Skeletal muscle cell (primary cell): ENCODE measurements at regions not wholly inside any gene's neighbourhood (a gene's known extent, or its start where the extent isn't known, plus 50 kb on each side); places are given as distances from the start of the nearest gene placed in this dataset.

Source experiments
- DNase-seq: peaks from one replicate; pipeline ENCODE4 v3.0.0-alpha.2; 2010; ENCODE audit warnings: low read depth
- H3K4me3 ChIP-seq: 2 replicates; pipeline ENCODE4 v1.5.1; 2011; ENCODE audit warnings: low read depth, mild to moderate bottlenecking, control low read depth, low read length, moderate library complexity

DNA sequence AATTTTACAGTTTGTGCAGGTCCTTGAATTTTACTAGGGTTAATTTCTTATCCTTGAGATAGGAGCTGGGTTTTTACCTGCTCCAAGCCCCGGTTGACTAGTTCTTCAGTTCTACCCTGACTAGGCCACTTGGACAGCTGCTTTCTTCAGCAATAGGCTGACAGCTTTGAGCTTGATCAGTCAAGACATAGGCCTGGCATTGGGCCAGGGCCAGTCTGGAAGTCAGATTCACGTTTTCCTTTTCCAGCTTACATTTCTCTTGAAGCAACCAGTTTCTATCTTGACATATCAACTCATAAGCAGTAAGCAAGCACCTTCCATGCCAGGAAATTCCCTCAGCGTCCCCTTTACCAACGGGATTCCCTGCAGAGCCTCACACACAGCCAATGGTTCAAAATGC lies 63.7 kb upstream of the AJAP1 start:
- H3K4me3 ChIP-seq = no peak overlapping the region
- DNase-seq = no peak

DNA sequence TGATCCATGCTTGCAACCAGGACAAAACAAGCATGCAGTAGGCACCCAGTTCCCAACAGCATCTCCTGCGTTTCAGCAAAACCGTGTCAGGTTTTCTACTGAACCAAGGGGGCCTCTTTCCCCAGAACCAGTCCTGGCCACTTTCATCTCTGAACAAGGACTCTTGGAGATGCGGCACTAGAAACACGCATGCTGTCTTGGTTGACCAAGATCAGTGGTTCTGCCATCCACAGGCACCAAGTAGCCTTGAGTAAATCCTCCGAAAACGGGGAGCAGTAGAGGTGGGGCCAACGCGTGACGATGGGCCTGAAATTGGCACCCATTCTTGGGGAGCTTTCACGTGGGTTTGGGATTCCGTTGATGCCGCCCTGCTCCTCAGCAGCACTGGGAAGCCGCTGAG lies 62.5 kb upstream of the AJAP1 start:
- no peak overlapping the region for H3K4me3 ChIP-seq
- no peak for DNase-seq

DNA sequence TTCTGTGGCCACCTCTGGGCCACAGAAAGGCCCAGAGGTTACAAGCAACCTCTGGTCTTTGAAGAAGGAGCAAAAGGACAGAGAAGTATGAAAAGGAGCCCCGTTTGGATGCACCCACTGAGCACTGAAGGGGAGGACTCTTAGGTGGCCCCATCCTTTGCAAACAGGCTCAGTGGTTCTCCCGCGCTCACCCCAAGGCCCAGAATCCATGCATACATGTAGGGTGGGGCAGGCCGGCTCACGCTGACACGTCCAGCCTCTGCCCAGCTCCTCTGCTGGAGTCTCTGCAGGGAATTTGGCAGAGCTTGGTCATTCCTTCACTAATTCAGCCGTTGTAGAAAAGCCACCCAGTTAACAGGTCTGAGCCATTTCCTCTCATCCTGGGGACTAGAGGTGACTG lies 61.3 kb upstream of the AJAP1 start:
- H3K4me3 ChIP-seq = no peak overlapping the region
- no peak for DNase-seq

DNA sequence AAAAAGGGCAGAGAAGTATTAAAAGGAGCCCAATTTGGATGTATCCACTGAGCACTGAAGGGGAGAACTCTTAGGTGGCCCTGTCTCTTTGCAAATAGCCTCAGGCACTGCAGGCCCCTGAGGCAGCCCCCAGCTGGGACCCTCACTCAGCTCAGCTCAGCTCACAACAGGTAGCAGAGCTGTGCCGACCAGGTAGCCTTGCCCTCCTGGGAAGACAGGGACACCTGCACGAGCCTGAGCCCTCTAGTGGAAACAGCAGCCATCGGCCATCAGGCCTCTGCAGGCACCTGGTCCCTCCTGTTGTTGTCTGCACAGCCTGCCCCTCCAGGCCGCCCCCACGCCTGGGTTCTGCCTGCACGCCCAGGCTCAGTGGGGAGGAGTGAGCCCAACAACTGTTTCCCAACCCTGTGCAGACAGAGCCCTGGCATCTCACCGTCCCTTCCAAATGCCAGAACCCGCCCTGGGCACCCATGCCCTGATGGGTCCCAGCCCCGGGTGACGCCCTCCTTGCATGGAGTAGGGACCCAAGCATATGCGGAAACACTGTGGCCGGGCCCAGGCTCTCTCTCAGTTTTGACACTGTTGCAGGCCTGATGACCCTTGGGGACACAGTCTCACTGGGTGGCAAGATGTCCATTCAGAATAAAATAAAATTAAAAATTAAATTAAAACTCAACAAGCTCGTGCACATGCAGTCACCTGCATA lies 60.0 kb upstream of the AJAP1 start:
- no peak overlapping the region for H3K4me3 ChIP-seq
- no peak for DNase-seq

DNA sequence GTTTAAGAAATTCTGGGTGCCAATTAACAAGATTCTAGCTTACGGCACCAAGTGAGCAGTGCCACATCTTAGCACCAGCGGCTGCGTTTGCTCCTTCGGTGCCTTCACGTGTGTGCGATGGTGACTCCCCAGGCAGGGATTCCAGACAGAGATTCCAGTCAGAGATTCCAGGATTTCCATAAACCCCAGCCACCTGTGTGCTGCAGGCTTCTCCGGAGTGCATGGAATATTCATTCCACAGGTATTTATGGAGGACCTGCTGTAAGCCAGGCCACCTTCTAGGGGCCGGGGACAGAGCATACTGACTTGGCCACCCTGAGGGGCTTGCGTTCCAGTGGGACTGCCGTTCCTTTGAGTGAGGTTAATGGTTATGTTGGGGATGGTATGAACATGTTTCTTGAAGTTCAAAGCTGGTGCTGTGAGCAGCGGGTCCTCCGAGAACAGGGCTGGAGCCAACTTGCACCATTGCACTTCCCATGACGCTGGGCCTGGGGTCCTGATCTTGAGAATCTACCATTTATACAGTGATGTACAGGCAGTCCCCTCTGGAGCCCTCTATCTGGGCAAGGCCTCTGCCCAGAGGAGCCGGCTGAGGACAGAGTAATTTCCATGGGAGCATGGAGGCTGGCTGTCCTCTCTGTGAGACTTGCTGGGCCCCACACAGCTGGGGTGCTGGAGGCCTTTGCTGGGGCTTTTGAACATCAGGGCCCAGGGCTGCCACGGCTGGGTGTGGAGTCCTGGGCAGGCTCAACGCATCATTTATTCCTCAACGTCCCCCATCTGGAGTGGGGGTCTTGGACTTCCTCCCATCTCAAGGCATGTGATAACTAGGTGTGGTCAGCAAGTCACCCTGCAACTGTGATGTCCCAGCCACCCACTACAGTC lies 58.8 kb upstream of the AJAP1 start:
- no peak overlapping the region for H3K4me3 ChIP-seq
- DNase-seq = no peak

DNA sequence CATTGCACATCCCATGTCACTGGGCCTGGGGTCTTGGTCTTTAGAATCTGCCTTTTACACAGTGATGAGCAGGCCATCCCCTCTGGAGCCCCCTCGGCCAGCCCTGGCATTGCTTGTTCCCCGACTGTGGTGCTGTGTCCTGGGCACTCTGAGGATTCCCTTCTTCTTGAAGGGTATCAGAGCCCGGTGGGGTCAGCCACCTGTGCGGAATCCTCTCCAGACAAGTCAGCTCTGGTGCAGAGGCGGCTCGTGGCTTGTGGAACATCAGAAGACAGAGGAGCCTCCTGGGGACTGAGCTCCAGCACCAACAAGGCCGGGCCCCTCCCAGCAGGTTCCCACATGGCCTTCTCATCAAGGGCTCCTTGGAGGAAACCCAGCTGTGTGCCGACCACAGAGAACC lies 57.9 kb upstream of the AJAP1 start:
- H3K4me3 ChIP-seq = no peak overlapping the region
- no peak for DNase-seq

DNA sequence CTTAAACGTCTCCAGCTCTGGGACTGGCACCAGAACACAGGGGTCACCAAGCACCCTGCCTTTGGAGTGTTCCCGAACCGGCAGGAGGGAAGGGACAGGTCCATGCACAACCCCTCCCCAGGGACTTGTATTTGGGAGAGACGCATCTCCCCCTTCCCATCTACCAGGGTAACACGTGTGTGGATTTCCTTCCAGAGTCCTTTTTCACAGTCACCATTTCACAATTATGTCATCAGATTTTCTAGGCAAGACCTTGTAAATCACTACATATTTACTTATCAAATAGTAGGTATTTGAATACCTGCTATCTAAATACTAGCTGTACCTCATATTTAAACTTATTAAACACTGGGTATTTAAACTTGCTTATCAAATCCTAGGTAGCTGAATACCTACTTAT lies 57.4 kb upstream of the AJAP1 start:
- no peak overlapping the region for H3K4me3 ChIP-seq
- no peak for DNase-seq

DNA sequence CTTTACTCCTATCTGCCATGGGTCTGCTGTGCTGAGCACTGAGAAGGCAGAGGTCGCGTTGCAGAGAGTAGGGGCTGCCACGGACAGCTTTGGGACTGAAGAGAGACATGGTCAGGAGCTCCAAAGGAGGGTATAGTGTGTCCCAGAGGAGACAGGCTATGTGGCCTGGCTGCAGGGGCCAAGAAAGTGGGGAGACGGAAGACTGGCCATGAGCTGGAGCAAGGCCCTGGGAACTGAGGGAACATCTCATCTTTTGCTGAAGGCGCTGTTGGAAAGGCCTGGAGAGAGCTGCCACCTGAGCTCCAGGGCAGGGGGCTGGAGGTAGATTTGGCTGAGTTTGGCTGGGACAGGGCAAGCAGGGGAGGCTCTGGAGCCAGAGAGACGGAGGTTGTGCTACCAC lies 55.8 kb upstream of the AJAP1 start:
- H3K4me3 ChIP-seq = no peak overlapping the region
- DNase-seq = no peak

DNA sequence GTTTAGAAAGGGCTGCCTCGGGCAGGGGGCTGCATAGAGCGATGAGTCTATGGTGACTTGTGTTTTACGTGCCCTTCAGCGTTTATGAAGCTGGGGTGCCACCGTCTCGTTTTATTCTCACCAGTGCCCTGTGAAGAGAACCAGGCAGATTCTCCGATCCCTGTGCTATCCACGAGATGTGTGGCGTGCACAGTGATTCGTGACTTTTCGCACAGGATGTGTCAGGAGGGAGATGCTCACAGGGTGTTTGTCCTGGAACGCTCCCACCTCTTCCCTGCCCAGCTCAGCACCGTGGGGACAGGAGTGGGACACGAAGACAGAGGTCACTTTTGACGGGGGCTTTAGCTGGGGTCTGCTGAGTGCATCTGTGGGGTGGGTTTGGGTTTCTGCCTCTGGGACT lies 54.9 kb upstream of the AJAP1 start:
- H3K4me3 ChIP-seq = no peak overlapping the region
- no peak for DNase-seq

DNA sequence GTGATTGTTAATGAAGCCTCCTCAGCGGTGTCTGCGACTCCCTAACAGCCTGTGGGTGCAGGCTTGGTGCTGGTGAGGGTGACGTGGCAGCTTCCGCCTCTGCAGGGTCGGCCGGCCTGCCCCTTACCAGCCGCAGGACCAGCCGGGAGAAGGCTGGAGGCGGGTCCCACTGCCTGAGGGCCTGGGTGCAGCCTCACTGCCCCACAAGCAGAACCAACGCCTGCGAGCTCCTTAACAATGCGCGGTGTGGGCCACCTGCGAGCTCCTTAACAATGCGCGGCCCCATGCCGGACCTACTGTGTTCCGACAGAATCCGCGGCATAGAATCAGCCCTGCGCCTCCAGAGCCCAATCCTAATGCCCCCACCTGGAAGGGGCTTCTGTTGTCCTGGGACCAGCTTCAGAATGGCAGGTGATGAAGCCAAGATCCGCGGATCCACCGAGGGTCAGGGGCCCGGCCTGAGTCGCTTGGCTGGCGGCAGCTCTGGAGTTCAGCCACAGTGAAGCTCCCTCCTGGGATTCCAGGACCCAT lies 54.4 kb upstream of the AJAP1 start:
- H3K4me3 ChIP-seq = no peak overlapping the region
- DNase-seq = no peak

DNA sequence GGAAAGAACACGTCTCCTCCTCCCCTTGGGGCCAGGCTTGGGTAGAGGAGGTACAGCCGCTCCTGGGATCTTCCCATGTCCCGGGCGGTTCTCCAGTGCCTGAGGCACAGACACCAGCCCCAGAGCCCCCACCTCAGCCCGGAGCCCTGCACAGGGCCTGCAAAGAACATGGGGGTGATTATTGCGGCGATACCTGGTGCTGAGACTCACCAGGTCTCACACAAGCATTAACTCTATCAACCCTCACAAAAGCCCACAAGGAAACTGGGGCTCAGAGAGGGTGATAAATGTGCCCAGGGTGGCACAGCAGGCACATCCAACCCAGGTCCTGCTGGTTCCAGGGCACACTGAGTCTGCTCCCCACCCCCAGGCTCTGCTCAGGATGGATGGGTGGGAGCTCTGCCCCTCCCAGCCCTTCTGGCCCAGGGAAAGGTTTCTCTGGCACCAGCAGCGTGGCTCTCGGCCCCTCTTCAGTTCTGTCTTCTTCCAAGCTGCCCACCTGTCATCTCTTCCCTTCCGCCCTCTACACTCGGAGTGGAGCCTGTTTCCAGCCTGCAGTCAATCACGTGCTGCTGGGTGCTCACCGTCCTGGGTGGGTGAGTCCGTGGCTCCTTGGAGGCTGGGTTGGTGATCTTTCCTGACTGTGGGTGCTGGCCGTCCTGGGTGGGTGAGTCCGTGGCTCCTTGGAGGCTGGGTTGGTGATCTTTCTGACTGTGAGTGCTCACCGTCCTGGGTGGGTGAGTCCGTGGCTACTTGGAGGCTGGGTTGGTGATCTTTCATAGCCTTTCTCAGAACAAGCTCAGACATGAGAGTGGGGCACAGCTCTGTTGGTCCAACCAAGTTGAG lies 53.6 kb upstream of the AJAP1 start:
- no peak for DNase-seq
- no peak overlapping the region for H3K4me3 ChIP-seq

DNA sequence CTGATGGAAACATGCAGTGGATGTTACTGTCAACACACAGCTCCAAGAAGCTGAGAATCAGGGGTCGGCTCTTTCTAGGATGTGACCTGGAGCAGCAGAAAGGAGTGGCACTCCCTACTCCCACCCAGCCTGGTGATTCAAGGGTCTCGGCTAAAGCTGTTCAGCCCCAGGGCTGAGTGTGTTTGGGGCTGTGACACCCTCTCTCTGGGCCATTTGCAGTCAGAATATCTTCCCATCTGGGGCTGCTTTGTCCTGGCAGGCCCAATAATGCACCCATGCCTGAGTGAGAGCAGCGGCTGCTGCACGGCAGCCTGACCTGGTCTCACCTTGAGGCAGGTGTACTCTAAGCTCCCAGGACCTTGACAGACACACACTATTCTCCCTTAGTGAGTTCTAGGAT lies 52.5 kb upstream of the AJAP1 start:
- H3K4me3 ChIP-seq = no peak overlapping the region
- DNase-seq = no peak

DNA sequence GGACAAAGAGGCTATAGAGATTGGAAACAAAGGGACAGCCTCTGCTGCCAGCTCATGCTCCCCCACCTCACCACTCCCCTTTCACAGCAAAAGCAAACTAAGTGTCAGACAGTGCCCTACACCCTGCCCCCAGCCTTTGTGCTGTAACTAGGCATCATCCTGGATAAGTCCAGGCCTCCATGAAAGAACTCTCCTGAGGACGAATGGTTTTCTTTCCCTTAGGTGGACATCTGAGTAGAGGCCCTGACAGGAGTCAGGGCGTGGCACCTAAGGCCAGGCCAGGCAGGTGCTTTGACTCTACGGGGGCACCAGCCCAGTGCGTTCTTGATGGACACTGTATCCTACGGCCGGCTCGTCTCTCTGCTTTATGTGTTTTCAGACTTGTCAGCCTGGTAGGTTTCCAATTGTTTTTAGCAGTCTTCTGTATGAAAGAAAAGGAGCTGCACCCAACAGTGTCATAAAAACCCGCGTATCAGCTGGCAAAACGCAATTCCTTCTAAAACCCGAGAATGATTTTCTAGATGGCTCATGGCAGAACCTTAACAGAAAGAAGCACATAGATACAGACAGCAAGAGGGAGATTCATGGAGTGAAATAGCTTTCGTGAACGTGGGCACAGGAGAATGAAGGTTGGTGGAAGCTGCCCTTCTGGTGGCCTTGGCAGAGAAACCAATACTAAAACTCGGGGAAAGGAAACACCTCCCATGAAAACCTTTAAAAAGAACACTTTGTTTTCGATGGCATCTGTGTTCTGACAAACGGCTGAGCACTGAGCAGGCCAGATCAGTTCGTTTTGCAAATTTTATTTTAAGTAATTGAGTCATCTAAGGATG lies 51.7 kb upstream of the AJAP1 start:
- DNase-seq = no peak
- no peak overlapping the region for H3K4me3 ChIP-seq

DNA sequence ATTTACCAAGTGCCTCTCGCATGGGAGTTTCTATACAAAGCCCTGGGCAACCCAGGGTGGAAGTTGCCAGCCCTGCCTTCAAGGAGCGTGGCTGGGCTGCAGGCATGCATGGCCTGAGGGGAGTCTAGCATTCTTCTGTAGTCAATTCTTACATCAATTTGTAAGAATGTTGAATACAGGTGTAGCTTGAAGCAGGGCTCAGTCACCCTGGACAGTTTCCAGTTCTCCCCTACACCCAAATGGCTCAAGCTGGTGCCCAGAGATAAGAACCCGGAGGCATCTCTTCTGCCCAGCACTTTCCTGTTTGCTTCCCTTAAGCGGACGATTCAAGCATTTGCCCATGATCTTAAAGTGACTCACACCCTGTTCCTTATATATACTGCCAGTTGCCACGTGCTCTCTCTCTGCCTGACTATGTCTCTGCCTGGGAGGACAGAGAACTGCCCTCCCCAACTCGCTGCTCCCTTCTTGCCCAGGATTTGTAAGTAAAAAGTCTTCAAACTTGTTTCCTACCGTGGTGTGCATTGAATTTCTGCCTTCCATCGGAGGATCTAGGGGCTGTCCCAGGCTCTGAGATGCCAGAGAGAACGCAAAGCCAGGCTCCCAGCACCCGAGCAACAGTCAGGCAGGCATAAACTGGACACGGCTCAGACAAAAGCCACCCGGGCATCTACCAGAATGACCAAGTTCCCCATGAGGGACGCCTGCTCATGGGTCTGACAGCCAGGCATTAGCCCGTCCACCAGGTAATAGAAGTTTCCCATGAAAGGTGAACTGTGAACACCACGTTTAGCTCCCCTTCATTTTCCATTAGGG lies 50.9 kb upstream of the AJAP1 start:
- H3K4me3 ChIP-seq = no peak overlapping the region
- no peak for DNase-seq
